ENCODE measurements at regions not wholly inside any gene's neighbourhood (a gene's known extent, or its start where the extent isn't known, plus 50 kb on each side); places are given as distances from the start of the nearest gene placed in this dataset.

GRCh38 chr1:229069176-229069575, 201.7 kb upstream of the RAB4A start:
- DNase-seq, result no peak

- DNase-seq, result no peak
Observed at GRCh38 chr1:229070168-229070567, 200.7 kb upstream of the RAB4A start.

GRCh38 chr1:229073251-229073650, 197.7 kb upstream of the RAB4A start:
- no peak for DNase-seq

- DNase-seq, result no peak
Observed at GRCh38 chr1:229075217-229075616, 195.7 kb upstream of the RAB4A start.

GRCh38 chr1:229075716-229076115, 195.2 kb upstream of the RAB4A start:
- no peak for DNase-seq

- DNase-seq, result no peak
Observed at GRCh38 chr1:229076195-229076594, 194.7 kb upstream of the RAB4A start.

- DNase-seq, result no peak
Observed at GRCh38 chr1:229079016-229079595, 191.8 kb upstream of the RAB4A start.

- no peak for DNase-seq
Observed at GRCh38 chr1:229080361-229080760, 190.6 kb upstream of the RAB4A start.

GRCh38 chr1:229085291-229085690, 185.6 kb upstream of the RAB4A start:
- no peak for DNase-seq

GRCh38 chr1:229086091-229086490, 184.8 kb upstream of the RAB4A start:
- DNase-seq, result no peak

GRCh38 chr1:229086686-229087085, 184.2 kb upstream of the RAB4A start:
- no peak for DNase-seq

- no peak for DNase-seq
Observed at GRCh38 chr1:229087339-229087738, 183.6 kb upstream of the RAB4A start.

GRCh38 chr1:229087906-229088305, 183.0 kb upstream of the RAB4A start:
- no peak for DNase-seq

GRCh38 chr1:229088711-229089110, 182.2 kb upstream of the RAB4A start:
- no peak for DNase-seq

- DNase-seq, result no peak
Observed at GRCh38 chr1:229089586-229090208, 181.2 kb upstream of the RAB4A start.

GRCh38 chr1:229091721-229092136, 179.2 kb upstream of the RAB4A start:
- DNase-seq, result no peak

GRCh38 chr1:229092377-229093237, 178.3 kb upstream of the RAB4A start:
- no peak for DNase-seq

- no peak for DNase-seq
Observed at GRCh38 chr1:229093238-229093540, 177.7 kb upstream of the RAB4A start.

- DNase-seq, result no peak
Observed at GRCh38 chr1:229093609-229094336, 177.1 kb upstream of the RAB4A start.

GRCh38 chr1:229094476-229095311, 176.2 kb upstream of the RAB4A start:
- no peak for DNase-seq

GRCh38 chr1:229095325-229095724, 175.6 kb upstream of the RAB4A start:
- DNase-seq, result no peak

- no peak for DNase-seq
Observed at GRCh38 chr1:229097356-229097755, 173.6 kb upstream of the RAB4A start.

GRCh38 chr1:229098361-229098760, 172.6 kb upstream of the RAB4A start:
- no peak for DNase-seq
